A673 (cell line): ENCODE measurements at regions not wholly inside any gene's neighbourhood (a gene's known extent, or its start where the extent isn't known, plus 50 kb on each side); places are given as distances from the start of the nearest gene placed in this dataset.
A peak's percentile ranks its signal among the peaks of the same experiment; 100 is the strongest.

Source experiments
- CTCF ChIP-seq: fragments of 300-800, 200-600 bp; sonication (generic); conservative IDR thresholded peaks from 2 replicates; pipeline ENCODE4 v1.5.1; 2017; ENCODE audit warnings: low read depth, mild to moderate bottlenecking, antibody characterized with exemption, low read length, moderate library complexity, mixed read lengths
- EZH2 ChIP-seq: fragments of 200-600 bp; sonication (generic); IDR thresholded peaks from 2 replicates; pipeline ENCODE4 v1.6.1; 2017; ENCODE audit warnings: borderline replicate concordance, low read depth, mild to moderate bottlenecking, mixed read lengths, antibody characterized with exemption, low read length; ENCODE audit not compliant: poor library complexity, severe bottlenecking

- TF ChIP-seq CTCF (peak; percentile 72), EZH2 (no peak)
Measured at GRCh38 chr13:73754727-73755292, 379.4 kb downstream of the KLF12 start.
